GM23248 (cell line): ENCODE measurements at regions not wholly inside any gene's neighbourhood (a gene's known extent, or its start where the extent isn't known, plus 50 kb on each side); places are given as distances from the start of the nearest gene placed in this dataset.

ENCODE experiments used
- EZH2 ChIP-seq: fragments of 200-600 bp; sonication (generic); IDR thresholded peaks from 2 replicates; pipeline ENCODE4 v1.6.1; 2018; ENCODE audit warnings: antibody characterized with exemption, mild to moderate bottlenecking; ENCODE audit not compliant: insufficient read depth, poor library complexity, severe bottlenecking
- EZH2phosphoT487 ChIP-seq: fragments of 200-600 bp; sonication (generic); IDR thresholded peaks from 2 replicates; pipeline ENCODE4 v1.6.1; 2018; ENCODE audit warnings: antibody characterized with exemption, moderate library complexity, mild to moderate bottlenecking, low read depth; ENCODE audit not compliant: insufficient read depth

DNA sequence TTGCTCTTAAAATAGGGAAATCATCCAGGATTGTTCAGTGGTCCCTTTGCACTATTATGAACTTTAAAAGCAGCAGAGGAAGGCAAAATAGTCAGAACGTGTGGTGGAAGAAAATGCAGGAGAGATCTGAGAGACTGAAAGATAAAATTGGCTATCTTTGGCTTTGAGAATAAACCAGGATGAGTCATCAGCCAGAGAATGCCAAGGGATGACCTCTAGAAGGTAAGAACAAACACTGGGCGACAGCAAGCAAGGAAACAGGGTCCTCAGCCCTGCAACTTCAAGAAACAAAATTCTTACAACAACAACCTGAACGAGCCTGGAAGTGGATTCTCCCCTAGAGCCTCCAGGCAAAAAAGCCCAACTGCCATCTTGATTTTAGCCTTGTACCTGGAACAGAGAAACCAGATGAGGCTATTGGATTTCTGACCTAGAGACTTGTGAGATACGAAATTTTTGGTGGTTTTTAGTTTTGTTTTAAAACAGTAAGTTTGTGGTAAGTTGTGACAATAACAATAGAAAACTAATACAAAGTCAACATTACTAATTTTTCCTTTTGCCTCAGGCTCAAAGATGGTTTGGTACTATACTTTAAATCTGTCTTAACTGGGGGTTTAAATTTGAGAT lies 130.2 kb upstream of the CNTNAP2 start:
- TF ChIP-seq EZH2phosphoT487 (no peak), EZH2 (no peak)
